ENCODE measurements at regions not wholly inside any gene's neighbourhood (a gene's known extent, or its start where the extent isn't known, plus 50 kb on each side); places are given as distances from the start of the nearest gene placed in this dataset.

GRCh38 chr5:153067869-153068268 lies 422.6 kb upstream of the GRIA1 start:
- no peak overlapping the region for H3K9ac ChIP-seq (ENCODE audit: insufficient read depth, low read length, poor library complexity, severe bottlenecking)
- no peak overlapping the region for H2AFZ ChIP-seq (ENCODE audit: insufficient read depth, low read depth, low read length, poor library complexity, severe bottlenecking)
- H3K79me2 ChIP-seq (ENCODE audit: insufficient read depth, low read length), result no peaks in the 10 kb centered on the region
- WGBS (ENCODE audit: insufficient coverage), result 75% methylated on average over 1 of the region's 1 CpG
- DNase-seq, result no peak
- no peak overlapping the region for H3K4me3 Mint-ChIP-seq
- H3K4me2 ChIP-seq (replicated peaks; ENCODE audit: extremely low read depth, low read length, poor library complexity, severe bottlenecking), result no peak overlapping the region
- no peaks in the 10 kb centered on the region for H4K20me1 ChIP-seq (ENCODE audit: insufficient read depth, low read length)
- no peaks in the 10 kb centered on the region for H3K27me3 ChIP-seq (ENCODE audit: control insufficient read depth in 2 of 2, insufficient read depth in 2 of 2, low read length in 2 of 2)
- no peaks in the 10 kb centered on the region for H3K4me1 Mint-ChIP-seq
- no peak overlapping the region for H3K27ac ChIP-seq (ENCODE audit: low read depth in 1 of 2, low read length in 2 of 2)
- no peaks in the 10 kb centered on the region for H3K27me3 Mint-ChIP-seq (ENCODE audit: low read depth in 3 of 3)
- no peak overlapping the region for H3K4me3 ChIP-seq (replicated peaks in 1 of 3; ENCODE audit: low read depth in 2 of 3, low read length in 3 of 3)
- H3K36me3 ChIP-seq (replicated peaks in 1 of 2; ENCODE audit: control insufficient read depth in 1 of 2, insufficient read depth in 2 of 2, low read length in 2 of 2), result no peaks in the 10 kb centered on the region
- H3K4me1 ChIP-seq (ENCODE audit: control insufficient read depth in 1 of 2, insufficient read depth in 2 of 2, low read length in 2 of 2), result no peaks in the 10 kb centered on the region
- H3K36me3 Mint-ChIP-seq, result no peaks in the 10 kb centered on the region
- peaks cover 0 to 3% (median 0%) of the 10 kb centered on the region in 7 donors for H3K9me3 Mint-ChIP-seq
- no peak overlapping the region for H3K27ac Mint-ChIP-seq
- intact Hi-C loops (cut with micrococcal nuclease), result no loop called here
- no peaks in the 10 kb centered on the region for H3K9me3 ChIP-seq (replicated peaks in 1 of 2; ENCODE audit: control insufficient read depth in 1 of 2, insufficient read depth in 1 of 2, low read length in 2 of 2)
- TF ChIP-seq CTCF (IDR thresholded peaks at IDR 0.05), result no peak

GRCh38 chr5:153079396-153079795 lies 411.1 kb upstream of the GRIA1 start:
- H3K27me3 ChIP-seq (ENCODE audit: control insufficient read depth in 2 of 2, insufficient read depth in 2 of 2, low read length in 2 of 2), result no peaks in the 10 kb centered on the region
- H3K36me3 ChIP-seq (replicated peaks in 1 of 2; ENCODE audit: control insufficient read depth in 1 of 2, insufficient read depth in 2 of 2, low read length in 2 of 2), result no peaks in the 10 kb centered on the region
- TF ChIP-seq CTCF (IDR thresholded peaks at IDR 0.05), result no peak
- no peak overlapping the region for H3K4me3 ChIP-seq (replicated peaks in 1 of 3; ENCODE audit: low read depth in 2 of 3, low read length in 3 of 3)
- Mint-ChIP-seq H3K4me3 (no peak overlapping the region), H3K4me1 (no peaks in the 10 kb centered on the region), H3K9me3 (peaks cover 4 to 11% (median 8%) of the 10 kb centered on the region in 7 donors), H3K27ac (no peak overlapping the region), H3K27me3 (ENCODE audit: low read depth in 3 of 3) (peaks cover 0 to 2% (median 0%) of the 10 kb centered on the region in 3 donors), H3K36me3 (no peaks in the 10 kb centered on the region)
- H3K9me3 ChIP-seq (replicated peaks in 1 of 2; ENCODE audit: control insufficient read depth in 1 of 2, insufficient read depth in 1 of 2, low read length in 2 of 2), result peaks cover 20 to 21% of the 10 kb centered on the region in 2 donors
- no peak overlapping the region for H3K27ac ChIP-seq (ENCODE audit: low read depth in 1 of 2, low read length in 2 of 2)
- WGBS (ENCODE audit: insufficient coverage), result 60% methylated on average over 1 of the region's 5 CpGs
- no peaks in the 10 kb centered on the region for H3K4me1 ChIP-seq (ENCODE audit: control insufficient read depth in 1 of 2, insufficient read depth in 2 of 2, low read length in 2 of 2)
- DNase-seq, result no peak
- H3K9ac ChIP-seq (ENCODE audit: insufficient read depth, low read length, poor library complexity, severe bottlenecking), result no peak overlapping the region
- H3K79me2 ChIP-seq (ENCODE audit: insufficient read depth, low read length), result no peaks in the 10 kb centered on the region
- H3K4me2 ChIP-seq (replicated peaks; ENCODE audit: extremely low read depth, low read length, poor library complexity, severe bottlenecking), result no peak overlapping the region
- no peaks in the 10 kb centered on the region for H4K20me1 ChIP-seq (ENCODE audit: insufficient read depth, low read length)
- intact Hi-C loops (cut with micrococcal nuclease), result no loop called here
- no peak overlapping the region for H2AFZ ChIP-seq (ENCODE audit: insufficient read depth, low read depth, low read length, poor library complexity, severe bottlenecking)
